DMS79 treated with DMSO at 0.1 percent for 48 hours (cell line): ENCODE measurements at regions not wholly inside any gene's neighbourhood (a gene's known extent, or its start where the extent isn't known, plus 50 kb on each side); places are given as distances from the start of the nearest gene placed in this dataset.

Experiments used
- DNase-seq: peaks from one replicate; lab custom pipeline; 2025; lab: John Stamatoyannopoulos, UW

- no peak for DNase-seq
Observed at GRCh38 chr16:6576113-6576512, 756.5 kb upstream of the RBFOX1 start.

- DNase-seq, result no peak
Observed at GRCh38 chr16:6574146-6574545, 758.5 kb upstream of the RBFOX1 start.

DNA sequence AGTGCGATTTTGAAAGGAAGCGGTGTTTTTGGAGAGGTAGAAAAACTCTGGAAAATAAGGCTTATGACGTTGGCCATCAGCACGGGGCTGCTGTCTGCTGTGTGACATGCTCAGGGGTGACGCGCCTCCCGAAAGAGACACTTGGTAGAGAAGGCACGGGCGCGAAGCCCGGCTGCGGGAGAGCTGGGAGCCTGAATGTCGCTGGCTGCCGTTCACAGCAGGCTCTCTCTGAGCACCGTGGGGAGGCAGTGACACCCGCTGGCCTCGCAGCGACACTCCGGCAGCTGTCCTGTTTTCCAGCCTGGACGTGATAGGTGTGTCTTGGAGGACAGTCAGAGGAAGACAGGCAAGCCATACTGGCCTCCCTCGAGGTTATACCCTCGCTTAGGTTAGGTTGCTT lies 759.1 kb upstream of the RBFOX1 start:
- DNase-seq, result peak; percentile 66

GRCh38 chr16:6571044-6571443 lies 761.6 kb upstream of the RBFOX1 start:
- DNase-seq, result no peak

DNA sequence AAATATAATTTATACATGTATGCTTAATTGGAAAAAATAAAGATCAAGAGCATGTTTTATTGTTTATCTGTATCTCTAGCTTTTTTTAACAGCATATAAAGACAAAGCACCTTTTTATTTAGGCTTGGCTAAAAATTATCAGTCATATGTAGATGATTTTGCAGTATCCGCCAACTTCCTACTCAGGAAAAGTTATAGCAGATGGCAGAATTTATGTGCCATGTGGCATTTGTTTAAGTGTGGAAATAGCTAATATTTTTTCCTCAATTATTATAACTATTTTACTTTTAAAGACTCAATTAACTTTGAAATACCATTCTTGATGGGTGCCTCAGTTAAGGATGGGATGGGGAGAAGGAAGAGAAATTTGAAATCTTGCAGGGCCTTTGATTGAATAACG lies 762.1 kb upstream of the RBFOX1 start:
- DNase-seq, result no peak

DNA sequence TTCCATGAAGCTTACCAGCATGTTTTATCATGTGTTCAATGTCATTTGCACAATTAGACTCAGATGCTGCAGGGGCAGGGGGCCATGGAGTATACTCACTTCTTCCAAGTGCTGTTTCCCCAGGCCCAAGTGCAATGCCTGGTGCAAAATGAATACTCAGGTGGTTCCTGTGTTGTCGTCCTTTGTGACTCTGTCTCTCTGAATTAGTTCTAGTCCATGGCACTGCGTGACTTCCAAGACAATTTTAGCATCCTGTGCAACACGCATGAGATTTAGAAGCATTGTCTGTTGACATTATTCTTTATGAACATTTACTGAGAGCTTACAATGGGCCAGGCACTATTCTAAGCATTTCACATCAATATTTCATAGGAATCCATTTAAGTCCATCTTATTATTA lies 769.7 kb upstream of the RBFOX1 start:
- DNase-seq, result no peak

DNA sequence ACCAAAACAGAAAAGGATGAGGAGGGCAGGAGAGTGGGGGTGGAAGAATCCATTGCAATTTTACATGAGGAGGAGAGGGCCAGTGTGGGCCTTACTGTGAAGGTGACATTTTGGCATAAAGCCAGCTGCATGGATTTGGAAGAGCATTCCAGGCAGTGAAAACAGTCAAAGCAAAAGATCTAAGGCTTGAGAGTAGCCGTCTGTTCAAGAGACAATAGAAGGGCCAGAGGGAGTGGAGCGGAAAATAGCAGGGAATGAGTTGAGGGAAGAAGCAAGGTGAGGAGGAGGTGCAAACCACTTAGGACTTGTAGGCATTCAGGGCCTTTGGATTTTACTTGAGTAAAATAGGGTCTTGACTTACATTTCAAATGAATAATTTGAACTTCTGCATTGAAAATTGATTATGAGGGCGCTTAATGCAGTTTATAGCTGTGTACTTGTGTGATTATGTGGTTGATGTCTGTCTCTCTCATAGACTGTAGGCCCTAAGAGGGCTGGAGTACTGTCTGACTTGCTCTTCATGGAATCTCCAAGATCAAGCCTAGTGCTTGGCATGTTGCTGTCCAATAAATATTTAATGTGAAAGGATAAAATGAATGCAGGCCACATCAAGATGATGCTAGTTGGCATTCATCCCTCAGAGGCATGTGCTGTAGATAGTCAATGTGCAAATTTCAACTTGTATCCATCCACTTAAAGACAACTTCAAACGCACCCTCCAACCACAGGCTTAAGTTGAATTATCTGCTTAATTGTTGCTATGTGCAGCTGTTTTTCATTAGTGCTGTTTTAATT lies 772.1 kb upstream of the RBFOX1 start:
- DNase-seq, result no peak

DNA sequence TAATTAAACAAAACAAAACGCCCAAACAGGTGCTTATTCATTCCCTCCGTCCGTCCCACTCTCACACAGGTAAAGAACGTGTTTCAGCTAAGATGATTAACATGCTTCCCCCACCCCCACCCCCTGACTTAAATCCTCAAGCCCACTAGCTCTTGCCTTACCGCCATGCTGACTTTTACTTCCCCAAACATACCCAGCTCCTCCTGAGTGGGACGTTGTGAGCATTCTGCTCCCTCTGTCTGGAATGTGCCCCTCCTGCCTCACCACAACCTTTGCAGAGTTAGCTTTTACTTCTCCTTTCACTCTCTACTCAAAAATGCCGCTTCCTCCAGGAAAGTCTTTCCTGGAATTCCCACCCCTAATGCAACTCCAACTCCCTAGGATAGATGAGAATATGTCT lies 774.0 kb upstream of the RBFOX1 start:
- DNase-seq, result no peak

DNA sequence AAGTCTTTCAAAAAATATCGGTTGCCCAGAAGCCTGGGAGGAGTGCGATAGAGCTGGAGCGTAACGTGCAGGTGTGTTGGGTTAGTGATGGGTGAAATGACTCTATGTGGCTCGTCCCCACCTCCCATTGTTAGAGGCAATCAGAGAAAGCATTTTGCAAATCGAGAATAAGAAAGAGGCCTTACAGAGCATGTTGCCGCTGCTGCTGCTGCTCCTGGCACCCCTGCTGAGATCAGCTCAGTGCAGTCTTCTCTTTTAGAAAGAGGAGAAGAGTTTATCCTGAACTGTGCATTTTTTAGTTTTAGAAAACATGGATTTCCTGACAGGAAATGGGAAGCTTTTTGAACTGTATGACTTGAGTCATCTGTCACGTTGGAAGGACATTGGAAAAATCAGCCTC lies 774.5 kb upstream of the RBFOX1 start:
- peak; percentile 22 for DNase-seq

GRCh38 chr16:6557353-6558023 lies 775.2 kb upstream of the RBFOX1 start:
- no peak for DNase-seq

GRCh38 chr16:6549415-6549814 lies 783.2 kb upstream of the RBFOX1 start:
- no peak for DNase-seq

- no peak for DNase-seq
Observed at GRCh38 chr16:6548507-6548906, 784.1 kb upstream of the RBFOX1 start.

DNA sequence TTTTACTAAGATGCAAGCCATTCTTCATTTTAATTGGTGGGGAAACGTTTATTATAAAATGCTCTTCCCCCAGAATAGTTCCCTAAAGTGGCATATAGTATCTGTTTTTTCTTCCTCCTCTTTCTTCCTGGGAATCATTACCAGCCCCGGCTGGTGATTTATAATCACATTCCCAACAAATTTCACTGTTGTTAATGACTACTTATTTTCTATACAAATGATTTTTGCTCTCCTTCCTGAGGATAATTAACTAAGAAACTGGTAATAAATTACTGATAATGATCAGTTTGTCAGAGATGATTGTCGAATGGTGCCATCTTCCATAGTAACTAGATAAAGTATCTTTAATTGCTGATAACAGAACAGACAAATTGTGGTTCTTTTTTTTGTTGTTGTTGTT lies 785.5 kb upstream of the RBFOX1 start:
- no peak for DNase-seq

GRCh38 chr16:6545329-6545728 lies 787.3 kb upstream of the RBFOX1 start:
- DNase-seq, result no peak

DNA sequence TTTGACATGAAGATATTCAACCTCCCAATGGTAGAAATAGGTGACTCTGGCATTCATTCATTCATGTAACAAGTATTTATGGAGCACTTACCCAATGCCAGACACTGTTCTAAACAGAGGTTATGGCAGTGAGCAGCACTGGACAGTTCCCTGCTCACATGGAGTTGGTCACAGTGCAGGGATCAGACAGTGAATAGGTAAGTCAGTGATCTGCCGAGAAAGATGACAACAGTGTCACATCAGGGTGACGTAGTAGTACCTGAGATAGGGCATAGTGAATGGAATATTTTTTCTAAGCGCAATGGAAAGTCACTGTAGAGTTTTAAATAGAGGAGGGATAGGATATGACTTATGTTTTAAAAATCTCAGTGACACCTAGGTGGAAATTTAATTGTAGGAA lies 791.4 kb upstream of the RBFOX1 start:
- no peak for DNase-seq

- DNase-seq, result no peak
Observed at GRCh38 chr16:6536411-6536810, 796.2 kb upstream of the RBFOX1 start.

DNA sequence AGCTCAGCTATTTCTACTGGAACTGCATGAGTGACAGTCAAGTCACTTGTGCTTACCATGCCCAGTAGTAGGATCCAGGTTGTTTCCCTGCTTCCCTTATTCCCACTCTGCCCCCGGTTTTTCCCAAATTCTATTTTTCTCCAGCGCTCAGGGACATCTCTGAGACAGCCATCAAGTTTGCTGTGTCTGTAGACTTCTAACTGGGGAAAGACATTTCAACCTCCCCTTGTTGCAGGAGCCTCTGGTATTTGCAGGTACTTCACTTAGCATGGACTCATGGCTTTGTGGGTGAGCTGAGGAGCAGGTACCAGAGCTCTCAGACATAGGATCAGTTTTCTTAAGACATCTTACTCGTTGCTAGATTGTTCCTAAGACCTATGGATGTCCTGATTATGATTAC lies 801.6 kb upstream of the RBFOX1 start:
- no peak for DNase-seq

GRCh38 chr16:6528217-6528616 lies 804.4 kb upstream of the RBFOX1 start:
- DNase-seq, result no peak

GRCh38 chr16:6527646-6528045 lies 805.0 kb upstream of the RBFOX1 start:
- DNase-seq, result peak; percentile 78

DNA sequence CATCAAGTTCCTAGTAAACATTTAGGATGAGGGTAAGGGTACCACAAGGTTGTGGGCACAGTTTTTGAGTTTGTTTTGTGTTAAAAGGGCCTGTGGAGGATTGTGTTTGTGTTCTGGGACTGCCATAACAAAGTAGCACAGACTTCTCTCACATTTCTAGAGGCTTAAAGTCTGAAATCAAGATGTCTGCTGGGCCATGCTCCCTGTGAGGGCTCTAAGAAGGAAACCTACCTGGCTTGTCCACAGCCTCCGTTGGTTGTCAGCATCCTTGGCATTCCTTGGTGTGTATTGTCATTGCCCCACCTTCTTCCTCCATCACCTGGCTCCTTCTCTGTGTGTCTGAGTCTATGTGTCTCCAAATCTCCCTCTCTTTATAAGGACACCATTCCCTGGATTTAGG lies 808.1 kb upstream of the RBFOX1 start:
- DNase-seq, result no peak

- DNase-seq, result no peak
Observed at GRCh38 chr16:6517020-6517720, 815.5 kb upstream of the RBFOX1 start.

DNA sequence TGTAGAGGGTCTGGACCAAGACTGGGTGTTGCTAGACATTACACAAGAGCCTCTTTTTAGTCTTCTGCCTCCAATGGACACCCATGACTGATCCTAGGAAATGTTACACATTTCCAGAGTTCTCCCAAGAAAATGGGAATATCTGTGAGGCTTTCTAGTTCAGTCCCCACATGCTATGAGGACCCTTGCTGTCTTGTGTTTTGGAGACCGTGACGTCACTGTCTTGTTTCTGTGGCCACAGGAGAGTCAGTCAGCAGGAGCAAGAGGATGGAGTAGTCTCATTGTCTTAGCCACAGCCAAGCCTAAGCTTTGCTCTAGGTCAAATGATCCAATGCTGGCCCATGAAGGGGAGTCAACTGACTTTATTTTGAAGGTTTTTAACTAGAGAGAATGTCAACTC lies 820.1 kb upstream of the RBFOX1 start:
- DNase-seq, result no peak

DNA sequence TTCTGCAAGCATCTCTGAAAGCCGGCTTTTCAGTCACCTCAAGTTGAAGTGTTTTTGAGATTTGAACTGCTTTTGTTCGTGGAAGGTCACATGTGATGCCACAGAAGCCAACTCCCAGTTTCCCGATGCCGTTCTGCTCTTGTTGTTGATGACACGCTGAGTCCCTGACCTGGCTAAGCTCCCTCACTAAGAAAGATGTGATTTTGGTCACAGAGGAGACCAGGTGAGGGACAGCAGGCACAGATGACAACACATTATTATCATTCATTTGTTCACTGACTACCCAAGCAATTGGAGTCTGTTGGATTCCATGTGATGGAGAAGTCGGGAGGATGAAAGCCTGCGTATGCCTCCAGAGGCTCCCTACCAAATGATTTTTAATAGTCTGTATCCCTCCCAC lies 822.4 kb upstream of the RBFOX1 start:
- peak; percentile 71 for DNase-seq
